GM19351 (cell line): ENCODE measurements at regions not wholly inside any gene's neighbourhood (a gene's known extent, or its start where the extent isn't known, plus 50 kb on each side); places are given as distances from the start of the nearest gene placed in this dataset.

Experiments used
- ATAC-seq: cut with Tn5 transposase; IDR thresholded peaks from one replicate; pipeline ENCODE4 v1.9.1; 2021; ENCODE audit warnings: mild to moderate bottlenecking, moderate library complexity; ENCODE audit not compliant: unreplicated experiment

DNA sequence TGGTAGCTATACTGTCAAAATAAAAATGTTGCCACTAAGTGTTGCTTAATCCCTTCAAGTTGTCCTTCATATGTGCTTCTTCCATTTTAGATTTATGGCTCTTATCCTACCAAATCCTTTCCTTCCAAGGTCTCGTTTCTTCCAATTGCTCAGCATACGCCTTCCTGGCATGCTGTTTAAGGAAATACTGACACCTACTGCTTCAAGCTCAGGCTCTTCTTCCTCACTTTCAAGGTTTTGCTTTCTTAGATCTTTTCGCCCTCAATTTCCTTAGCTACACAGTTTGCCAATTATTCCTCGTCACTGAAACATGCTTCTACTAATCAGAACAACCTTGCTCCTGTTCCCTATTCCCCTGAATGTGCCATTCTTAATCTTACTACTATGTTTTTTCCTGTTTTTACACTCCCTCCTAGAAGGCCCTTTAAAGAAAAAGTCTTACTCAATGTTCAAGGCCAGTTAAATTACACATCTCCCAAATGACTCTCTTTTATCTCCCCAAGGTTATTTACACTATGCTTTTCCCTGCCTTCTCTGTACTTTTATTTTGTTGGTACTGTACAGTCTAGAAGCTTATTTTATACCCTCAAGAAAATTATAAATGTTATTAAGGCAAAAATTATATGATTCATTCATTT, 343.1 kb downstream of the MZT1 start:
- ATAC-seq: no peak

DNA sequence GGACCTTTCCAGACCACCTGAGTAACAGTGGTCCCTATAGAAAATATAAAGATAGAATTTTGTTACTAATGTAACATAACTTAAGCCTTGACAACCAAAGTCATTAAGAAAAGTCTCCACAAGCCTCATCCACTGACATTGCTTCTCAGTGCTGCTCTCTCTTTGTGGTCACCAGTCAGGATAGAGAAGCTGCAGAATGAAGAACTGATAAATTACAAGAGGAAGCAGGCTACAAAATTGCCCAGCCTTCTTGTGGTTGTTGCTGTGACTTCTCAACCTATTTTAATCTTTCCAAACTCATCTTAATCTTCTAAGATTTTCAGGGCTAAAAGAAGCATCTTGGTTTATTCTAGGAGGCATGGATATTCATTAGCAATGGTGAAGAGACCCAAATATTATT, 343.8 kb downstream of the MZT1 start:
- no peak for ATAC-seq

GRCh38 chr13:72379581-72379980, 347.8 kb downstream of the MZT1 start:
- ATAC-seq: no peak

- no peak for ATAC-seq
These were observed 359.4 kb downstream of the MZT1 start for GRCh38 chr13:72368031-72368430.

DNA sequence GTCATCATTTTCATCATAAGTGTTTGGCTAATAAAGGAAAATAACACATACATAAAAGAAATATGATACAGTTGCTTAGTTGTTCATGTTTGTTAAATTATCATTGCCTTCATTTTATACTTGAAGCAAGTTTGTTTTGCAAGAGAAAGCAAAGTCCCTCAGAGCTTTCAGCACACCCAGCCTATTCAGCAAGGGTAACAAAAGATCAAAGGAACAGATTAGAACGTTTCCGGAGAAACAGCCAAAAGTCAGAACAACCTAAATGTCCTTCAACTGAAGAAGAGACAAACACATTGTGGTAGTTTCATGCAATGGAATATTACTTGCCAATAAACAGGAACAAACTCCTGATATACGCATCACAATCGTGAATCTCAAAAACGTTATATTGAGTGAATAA, 380.7 kb downstream of the MZT1 start:
- no peak for ATAC-seq

DNA sequence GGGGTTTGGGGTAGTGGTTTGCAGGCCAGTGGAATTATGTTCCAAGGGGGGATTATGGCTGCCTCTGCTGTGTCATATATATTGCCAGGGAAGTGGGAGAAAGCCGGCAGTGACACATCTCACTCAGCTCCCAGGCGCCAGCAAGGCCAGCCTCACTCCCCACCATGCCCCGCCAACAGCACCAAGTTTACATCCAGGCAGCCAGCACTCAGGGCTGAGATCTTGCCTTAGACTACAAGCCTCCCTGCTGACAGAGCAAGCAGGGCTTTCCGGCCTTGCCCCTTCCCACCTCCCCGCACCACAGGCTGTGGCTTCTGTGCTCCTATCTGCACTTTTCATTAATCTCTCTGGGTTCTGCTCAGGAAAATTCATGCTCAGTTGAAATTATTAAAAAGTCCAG, 385.1 kb downstream of the MZT1 start:
- ATAC-seq: no peak

DNA sequence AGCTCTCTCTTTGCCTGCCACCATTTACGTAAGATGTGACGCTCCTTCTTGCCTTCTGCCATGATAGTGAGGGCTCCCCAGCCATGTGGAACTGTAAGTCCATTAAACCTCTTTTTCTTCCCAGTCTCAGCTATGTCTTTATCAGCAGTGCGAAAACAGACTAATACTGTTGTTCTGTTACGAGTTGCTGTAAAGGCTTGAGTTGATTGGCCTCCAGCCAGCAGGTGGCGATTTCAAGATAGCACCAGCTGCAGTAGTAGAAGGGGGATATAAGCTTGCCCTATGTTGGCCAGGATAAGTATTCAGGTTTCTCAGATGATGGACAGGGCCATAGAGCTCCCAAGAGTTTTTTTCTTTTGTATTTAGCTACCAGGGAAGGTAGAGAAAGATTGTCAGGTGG, 385.5 kb downstream of the MZT1 start:
- ATAC-seq: no peak

GRCh38 chr13:72317346-72318109, 409.9 kb downstream of the MZT1 start:
- no peak for ATAC-seq

GRCh38 chr13:72316716-72317115, 410.7 kb downstream of the MZT1 start:
- ATAC-seq: no peak

DNA sequence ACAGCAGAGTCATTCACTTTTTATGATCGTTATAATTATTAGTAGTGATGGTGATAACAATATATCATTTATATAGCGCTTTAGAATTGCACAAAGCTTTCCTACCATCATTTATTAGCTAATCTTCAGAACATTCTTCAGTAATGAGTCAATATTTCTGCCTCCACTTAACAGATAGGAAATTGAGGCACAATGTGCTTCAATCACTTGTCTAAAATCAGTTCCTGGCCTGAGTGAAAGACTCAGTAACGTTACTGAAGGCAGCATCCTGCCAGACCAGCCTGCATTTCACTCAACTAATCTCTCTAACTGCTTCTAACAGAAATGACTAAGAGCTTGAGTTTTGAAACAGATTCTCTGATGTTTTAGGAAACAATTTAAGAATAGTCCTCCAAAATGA, 412.1 kb downstream of the MZT1 start:
- no peak for ATAC-seq

DNA sequence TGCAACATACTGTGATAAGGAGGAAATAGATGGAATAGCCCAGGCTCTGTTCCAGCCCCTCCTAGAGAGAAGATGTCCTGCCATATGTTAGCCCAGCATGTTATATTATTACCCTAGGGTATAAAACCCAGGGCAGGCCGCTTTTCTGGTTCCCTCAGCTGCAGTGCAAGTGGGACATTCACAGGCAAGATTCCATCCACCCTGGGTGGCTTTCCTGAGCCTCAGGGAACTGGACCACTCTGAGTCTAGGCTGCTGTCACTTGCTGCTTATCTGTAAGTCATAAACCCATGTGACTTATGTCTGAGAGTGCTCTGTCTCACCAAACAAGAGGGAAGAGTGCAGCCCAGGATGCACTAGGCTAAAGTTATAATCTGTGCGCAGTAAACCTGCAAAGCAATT, 413.2 kb downstream of the MZT1 start:
- ATAC-seq: no peak

GRCh38 chr13:72313546-72313945, 413.9 kb downstream of the MZT1 start:
- ATAC-seq: no peak

- ATAC-seq: no peak
These were observed 423.3 kb downstream of the MZT1 start for GRCh38 chr13:72303941-72304746.

DNA sequence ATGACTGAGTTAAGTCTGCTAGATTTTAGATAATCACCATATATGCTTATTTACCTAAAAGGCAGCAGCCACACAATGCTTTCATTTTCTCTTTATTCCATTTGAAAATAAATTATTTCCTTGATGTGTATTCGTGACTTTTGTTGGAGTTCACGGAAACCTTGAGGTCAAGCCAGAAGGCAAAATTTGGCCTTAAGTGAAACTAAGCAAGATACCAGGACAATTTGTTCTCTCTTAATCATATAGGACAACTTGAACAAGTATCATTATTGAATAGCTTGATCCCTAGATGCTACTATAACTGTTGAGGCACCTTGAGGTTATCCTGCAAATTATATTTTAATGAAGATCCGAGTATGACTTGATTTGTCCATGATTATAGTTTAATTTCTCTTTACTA, 429.2 kb upstream of the DACH1 start:
- ATAC-seq: no peak

DNA sequence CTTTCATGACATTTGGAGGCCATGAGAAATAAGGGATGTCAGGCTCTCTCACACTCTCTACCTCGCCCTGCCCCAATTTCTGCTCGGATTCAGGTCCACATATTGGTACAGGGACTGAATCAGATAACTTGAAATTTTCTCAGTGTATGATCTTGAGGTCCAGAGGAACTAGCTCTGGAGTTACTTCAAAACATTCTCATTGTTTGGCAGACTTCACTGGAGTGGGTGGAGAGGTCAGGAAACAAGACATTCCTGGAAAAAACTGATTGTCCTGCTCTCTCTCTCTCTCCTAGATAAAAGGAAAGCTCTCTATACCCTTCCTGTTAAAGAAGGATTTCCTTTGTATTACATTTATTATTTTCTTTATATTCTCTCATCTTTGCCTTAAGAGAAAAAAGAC, 428.1 kb upstream of the DACH1 start:
- ATAC-seq: no peak

GRCh38 chr13:72293206-72293605, 426.2 kb upstream of the DACH1 start:
- ATAC-seq: no peak

DNA sequence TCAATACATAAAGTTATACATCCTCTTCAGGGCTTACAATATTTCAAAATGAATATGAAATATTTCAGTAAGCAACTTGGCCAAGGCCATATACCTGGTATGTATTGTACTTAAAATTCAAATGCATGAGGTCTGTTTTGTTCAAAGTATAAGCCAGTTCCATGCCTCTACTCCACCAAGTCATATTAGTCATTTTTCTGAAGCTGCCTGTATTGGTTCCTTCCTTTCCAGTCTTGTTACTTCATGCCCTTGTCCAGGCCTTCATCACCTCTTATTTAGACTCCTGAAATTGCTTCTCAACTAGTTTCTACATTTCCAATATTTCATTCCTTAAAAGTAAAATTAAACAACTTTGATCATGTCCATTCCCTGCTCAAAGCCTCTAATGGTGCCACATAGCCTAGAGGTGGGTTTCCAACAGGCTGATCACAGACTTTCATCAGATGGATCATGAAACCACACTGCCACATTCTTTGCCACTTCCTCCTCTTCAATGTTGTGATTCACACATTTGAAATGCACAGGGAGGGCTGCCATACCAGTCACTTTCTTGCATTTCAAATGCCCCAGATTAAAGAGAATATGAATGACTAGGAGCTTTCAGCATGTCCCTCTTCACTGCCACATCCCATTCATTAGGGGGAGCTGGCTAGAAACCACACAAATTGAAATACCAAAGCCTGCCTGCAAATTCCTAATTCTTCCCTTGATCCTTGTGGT, 424.1 kb upstream of the DACH1 start:
- no peak for ATAC-seq

DNA sequence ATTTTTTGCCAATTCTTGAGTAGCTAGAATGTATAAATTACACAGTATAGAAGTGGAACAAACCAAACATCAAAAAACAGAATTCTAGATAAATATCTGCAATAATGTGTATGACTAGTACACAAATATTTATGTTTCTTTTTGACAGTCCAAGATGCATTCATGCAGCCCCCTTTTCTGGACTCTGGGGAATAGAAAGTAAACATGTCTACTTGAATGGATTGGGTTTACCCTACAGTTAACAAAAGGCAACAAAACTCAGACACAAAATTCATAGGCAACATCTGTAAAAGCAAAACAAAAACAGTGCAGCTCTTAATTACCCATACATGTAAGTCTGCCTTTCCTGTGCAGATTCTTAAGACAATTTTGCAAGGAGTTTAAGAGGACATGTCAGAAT, 419.4 kb upstream of the DACH1 start:
- no peak for ATAC-seq

DNA sequence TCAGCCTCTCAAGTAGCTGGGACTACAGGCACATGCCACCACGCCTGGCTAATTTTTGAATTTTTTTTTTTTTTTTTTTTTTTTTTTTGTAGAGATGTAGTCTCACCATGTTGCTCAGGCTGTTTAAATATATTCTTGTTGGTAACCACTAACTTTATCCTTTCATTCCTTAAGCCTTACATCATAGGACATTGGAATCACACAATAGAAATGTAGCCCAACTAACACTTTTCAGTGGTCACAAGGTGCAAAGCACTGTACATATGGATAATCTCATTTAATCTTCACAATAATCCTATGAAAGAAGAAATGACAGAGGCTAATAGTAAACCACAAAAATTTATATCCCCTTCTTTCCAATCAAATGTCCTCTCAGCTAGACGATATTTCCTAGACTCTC, 417.8 kb upstream of the DACH1 start:
- ATAC-seq: no peak

DNA sequence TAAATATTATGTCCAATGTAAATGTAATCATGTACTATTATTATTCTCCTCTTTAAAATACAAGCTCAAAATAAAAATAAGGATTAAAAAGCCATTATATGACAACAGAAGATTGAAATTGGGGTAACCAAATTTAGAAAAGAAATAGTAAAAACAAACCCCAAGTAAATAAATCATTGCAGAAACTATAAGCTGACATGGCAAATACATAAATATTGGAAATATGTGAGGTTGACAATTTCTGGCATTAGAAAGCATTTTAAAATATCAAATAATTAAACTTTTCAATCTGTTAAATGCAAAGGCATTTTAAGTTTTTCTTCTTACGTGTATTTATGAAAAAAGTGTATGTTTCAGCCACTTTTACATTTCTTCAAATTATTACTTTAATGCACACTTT, 394.7 kb upstream of the DACH1 start:
- ATAC-seq: no peak

- no peak for ATAC-seq
These were observed 392.5 kb upstream of the DACH1 start for GRCh38 chr13:72259528-72259927.
